WTC11 (cell line): ENCODE measurements at regions not wholly inside any gene's neighbourhood (a gene's known extent, or its start where the extent isn't known, plus 50 kb on each side); places are given as distances from the start of the nearest gene placed in this dataset.

ENCODE experiments used
- ATAC-seq: fragments of 200-7000 bp; cut with Tn5 transposase; 2 replicates; pipeline ENCODE4 v1.10.0; 2021; ENCODE audit warnings: mild to moderate bottlenecking, moderate library complexity
- CTCF ChIA-PET: fragments of 300-600 bp; sonication (Branson Sonifier 250); formaldehyde crosslinking; loops from one replicate; lab custom pipeline; 2021; ENCODE audit warnings: antibody characterized with exemption; lab: Charles Lee
- POLR2A ChIA-PET: fragments of 350-600 bp; sonication (Branson Sonifier 250); formaldehyde crosslinking; loops from one replicate; lab custom pipeline; 2021; ENCODE audit warnings: antibody characterized with exemption; lab: Charles Lee
- DNase-seq: peaks from one replicate; pipeline ENCODE4 v3.0.0; 2021; ENCODE audit warnings: low spot score
- H3K27ac Mint-ChIP-seq: 2 replicates; pipeline ENCODE4 v1.8.0; 2021; ENCODE audit warnings: mixed read lengths
- H3K27me3 Mint-ChIP-seq: 2 replicates; pipeline ENCODE4 v1.8.0; 2021; ENCODE audit warnings: low read depth, mild to moderate bottlenecking, moderate library complexity, mixed read lengths
- H3K36me3 Mint-ChIP-seq: 2 replicates; pipeline ENCODE4 v1.8.0; 2021; ENCODE audit warnings: mixed read lengths
- H3K4me1 Mint-ChIP-seq: 2 replicates; pipeline ENCODE4 v1.8.0; 2022; ENCODE audit warnings: mixed read lengths
- H3K4me3 Mint-ChIP-seq: 2 replicates; pipeline ENCODE4 v1.8.0; 2021; ENCODE audit warnings: mild to moderate bottlenecking, moderate library complexity, mixed read lengths
- H3K9me3 Mint-ChIP-seq: 2 replicates; pipeline ENCODE4 v1.8.0; 2021; ENCODE audit warnings: mixed read lengths
- CREM ChIP-seq: sonication (generic); formaldehyde crosslinking; IDR thresholded peaks from 2 replicates; pipeline ENCODE4 v1.8.1; 2022; ENCODE audit warnings: mild to moderate bottlenecking, missing genetic modification reagents, moderate library complexity
- ELF4 ChIP-seq: sonication (generic); formaldehyde crosslinking; IDR thresholded peaks from 2 replicates; pipeline ENCODE4 v1.8.1; 2022; ENCODE audit warnings: low read depth, mild to moderate bottlenecking, moderate library complexity, missing genetic modification reagents
- ESRRA ChIP-seq: sonication (generic); formaldehyde crosslinking; IDR thresholded peaks from 2 replicates; pipeline ENCODE4 v1.8.1; 2022; ENCODE audit warnings: mild to moderate bottlenecking, missing genetic modification reagents, borderline replicate concordance
- FOXJ3 ChIP-seq: sonication (generic); formaldehyde crosslinking; IDR thresholded peaks from 2 replicates; pipeline ENCODE4 v1.9.0; 2021; ENCODE audit warnings: missing genetic modification reagents, mild to moderate bottlenecking, borderline replicate concordance
- FOXP1 ChIP-seq: sonication (generic); formaldehyde crosslinking; IDR thresholded peaks from 2 replicates; pipeline ENCODE4 v1.8.0; 2022; ENCODE audit warnings: missing genetic modification reagents, mild to moderate bottlenecking, moderate library complexity, borderline replicate concordance
- GRHL2 ChIP-seq: fragments of 250-450 bp; sonication (Bioruptor Pico); IDR thresholded peaks from 2 replicates; pipeline ENCODE4 v1.8.0; 2022; ENCODE audit warnings: mild to moderate bottlenecking, moderate library complexity; ENCODE audit not compliant: insufficient replicate concordance, severe bottlenecking
- HMGA2 ChIP-seq: fragments of 250-450 bp; sonication (Bioruptor Pico); IDR thresholded peaks from 2 replicates; pipeline ENCODE4 v1.4.0; 2021; ENCODE audit warnings: mild to moderate bottlenecking, moderate library complexity
- JUN ChIP-seq: sonication (generic); formaldehyde crosslinking; IDR thresholded peaks from 2 replicates; pipeline ENCODE4 v1.8.0; 2023; ENCODE audit warnings: mild to moderate bottlenecking, missing genetic modification reagents
- MYBL2 ChIP-seq: sonication (generic); formaldehyde crosslinking; IDR thresholded peaks from 2 replicates; pipeline ENCODE4 v1.8.1; 2023; ENCODE audit warnings: mild to moderate bottlenecking, moderate library complexity, missing genetic modification reagents
- OVOL2 ChIP-seq: fragments of 250-450 bp; sonication (Bioruptor Pico); IDR thresholded peaks from 2 replicates; pipeline ENCODE4 v1.9.0; 2021; ENCODE audit warnings: mild to moderate bottlenecking, borderline replicate concordance
- PRRX2 ChIP-seq: fragments of 250-450 bp; sonication (Bioruptor Pico); IDR thresholded peaks from 2 replicates; pipeline ENCODE4 v1.8.0; 2021; ENCODE audit warnings: mild to moderate bottlenecking
- RORB ChIP-seq: fragments of 250-450 bp; sonication (Bioruptor Pico); IDR thresholded peaks from 2 replicates; pipeline ENCODE4 v1.9.0; 2021; ENCODE audit warnings: mild to moderate bottlenecking
- SMAD3 ChIP-seq: sonication (generic); formaldehyde crosslinking; IDR thresholded peaks from 2 replicates; pipeline ENCODE4 v1.8.0; 2022; ENCODE audit warnings: missing genetic modification reagents, mild to moderate bottlenecking, borderline replicate concordance
- SMAD4 ChIP-seq: sonication (generic); formaldehyde crosslinking; IDR thresholded peaks from 2 replicates; pipeline ENCODE4 v1.8.0; 2022; ENCODE audit warnings: mild to moderate bottlenecking, missing genetic modification reagents
- SP1 ChIP-seq: sonication (generic); formaldehyde crosslinking; conservative IDR thresholded peaks from 2 replicates; pipeline ENCODE4 v1.8.1; 2022; ENCODE audit warnings: missing genetic modification reagents
- TCF7 ChIP-seq: sonication (generic); formaldehyde crosslinking; IDR thresholded peaks from 2 replicates; pipeline ENCODE4 v1.8.0; 2022; ENCODE audit warnings: mild to moderate bottlenecking, low read depth, missing genetic modification reagents, moderate library complexity
- TEAD1 ChIP-seq: sonication (generic); formaldehyde crosslinking; IDR thresholded peaks from 2 replicates; pipeline ENCODE4 v1.8.0; 2022; ENCODE audit warnings: mild to moderate bottlenecking, missing genetic modification reagents
- TEAD4 ChIP-seq: sonication (generic); formaldehyde crosslinking; IDR thresholded peaks from 2 replicates; pipeline ENCODE4 v1.8.0; 2022; ENCODE audit warnings: mild to moderate bottlenecking, missing genetic modification reagents
- ZNF121 ChIP-seq: sonication (generic); formaldehyde crosslinking; IDR thresholded peaks from 2 replicates; pipeline ENCODE4 v1.8.0; 2023; ENCODE audit warnings: missing genetic modification reagents
- ZNF232 ChIP-seq: sonication (generic); formaldehyde crosslinking; IDR thresholded peaks from 2 replicates; pipeline ENCODE4 v1.8.0; 2022; ENCODE audit warnings: mild to moderate bottlenecking, missing genetic modification reagents
- TF ChIP-seq, protein P1 (sequence below): sonication (generic); formaldehyde crosslinking; IDR thresholded peaks from 2 replicates; pipeline ENCODE4 v1.8.1; 2022; ENCODE audit warnings: mild to moderate bottlenecking, missing genetic modification reagents, moderate library complexity, borderline replicate concordance
- TF ChIP-seq, protein P2 (sequence below): sonication (generic); formaldehyde crosslinking; IDR thresholded peaks from 2 replicates; pipeline ENCODE4 v1.8.1; 2023; ENCODE audit warnings: mild to moderate bottlenecking, missing genetic modification reagents
- TF ChIP-seq, protein P3 (sequence below): sonication (generic); formaldehyde crosslinking; IDR thresholded peaks from 2 replicates; pipeline ENCODE4 v1.8.0; 2022; ENCODE audit warnings: missing genetic modification reagents
- TF ChIP-seq, protein P4 (sequence below): sonication (generic); formaldehyde crosslinking; conservative IDR thresholded peaks from 2 replicates; pipeline ENCODE4 v1.8.1; 2022; ENCODE audit warnings: mild to moderate bottlenecking, missing genetic modification reagents
- TF ChIP-seq, protein P5 (sequence below): sonication (generic); formaldehyde crosslinking; IDR thresholded peaks from 2 replicates; pipeline ENCODE4 v1.8.0; 2022; ENCODE audit warnings: mild to moderate bottlenecking, missing genetic modification reagents

DNA sequence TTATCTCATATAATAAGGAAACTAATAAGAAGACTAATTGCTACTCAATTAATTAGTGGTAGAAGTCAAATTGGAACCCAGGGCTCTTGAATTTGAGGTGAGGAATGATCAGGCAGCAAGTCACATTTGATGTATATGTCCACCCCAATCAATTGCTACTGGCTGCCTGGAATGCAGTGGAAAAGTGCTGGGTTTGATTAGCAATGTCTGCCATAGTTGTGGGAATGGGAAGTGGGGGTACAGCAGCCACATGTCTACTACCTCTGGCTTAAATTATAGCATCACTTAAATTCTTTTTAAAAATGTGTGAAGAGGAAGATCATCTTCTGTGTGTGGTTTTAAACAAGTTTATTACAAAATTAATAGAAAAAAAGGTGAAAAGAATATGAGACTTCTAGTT, 50.8 kb upstream of the NAV2 start:
- H3K36me3 Mint-ChIP-seq: no peaks in the 10 kb centered on the region
- ATAC-seq: no peak
- H3K9me3 Mint-ChIP-seq: peaks cover 6% of the 10 kb centered on the region
- POLR2A ChIA-PET: no interaction called here
- CTCF ChIA-PET: no interaction called here
- TF ChIP-seq CREM: no peak
- no peak for TF ChIP-seq ELF4 (CRISPR knock-in tag)
- no peak for TF ChIP-seq RORB (CRISPR knock-in tag)
- no peak overlapping the region for H3K27ac Mint-ChIP-seq
- H3K4me3 Mint-ChIP-seq: no peak overlapping the region
- DNase-seq: no peak
- no peaks in the 10 kb centered on the region; the same call in 1 of the 2 replicates for H3K27me3 Mint-ChIP-seq
- H3K4me1 Mint-ChIP-seq: peaks cover 7% of the 10 kb centered on the region

DNA sequence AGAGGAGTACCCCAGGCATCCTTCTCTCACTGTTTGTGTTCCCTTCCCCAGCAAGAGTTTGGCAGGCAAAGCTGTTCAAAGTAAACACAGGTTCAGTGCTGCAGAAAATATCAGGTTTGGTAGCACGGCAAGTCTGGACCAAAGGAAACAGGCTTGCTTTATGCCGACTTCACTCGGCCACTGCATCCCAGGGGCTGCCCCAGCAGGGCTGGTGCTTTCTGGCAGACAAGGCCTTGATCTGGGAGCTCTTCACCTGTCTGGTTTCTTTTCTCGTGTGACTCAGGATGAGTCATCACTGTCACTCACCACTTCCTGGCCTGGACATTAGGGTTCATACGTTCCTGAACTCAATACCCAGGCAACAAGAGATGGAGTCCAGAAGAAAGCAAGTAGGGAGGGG, 52.6 kb upstream of the NAV2 start:
- ChIA-PET POLR2A (no interaction called here), CTCF (interaction anchor here (0.8 to 1.0 kb wide), 2 partner anchors 14 to 80 kb away, joined by 3 read pairs; no protein-coding TSS in a partner anchor)
- peaks cover 5% of the 10 kb centered on the region for H3K4me1 Mint-ChIP-seq
- no peak for TF ChIP-seq GRHL2 (CRISPR knock-in tag)
- no peak for TF ChIP-seq MYBL2 (CRISPR knock-in tag)
- TF ChIP-seq, protein P1, sequence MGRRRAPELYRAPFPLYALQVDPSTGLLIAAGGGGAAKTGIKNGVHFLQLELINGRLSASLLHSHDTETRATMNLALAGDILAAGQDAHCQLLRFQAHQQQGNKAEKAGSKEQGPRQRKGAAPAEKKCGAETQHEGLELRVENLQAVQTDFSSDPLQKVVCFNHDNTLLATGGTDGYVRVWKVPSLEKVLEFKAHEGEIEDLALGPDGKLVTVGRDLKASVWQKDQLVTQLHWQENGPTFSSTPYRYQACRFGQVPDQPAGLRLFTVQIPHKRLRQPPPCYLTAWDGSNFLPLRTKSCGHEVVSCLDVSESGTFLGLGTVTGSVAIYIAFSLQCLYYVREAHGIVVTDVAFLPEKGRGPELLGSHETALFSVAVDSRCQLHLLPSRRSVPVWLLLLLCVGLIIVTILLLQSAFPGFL (CRISPR knock-in tag): no peak
- TF ChIP-seq, protein P2, sequence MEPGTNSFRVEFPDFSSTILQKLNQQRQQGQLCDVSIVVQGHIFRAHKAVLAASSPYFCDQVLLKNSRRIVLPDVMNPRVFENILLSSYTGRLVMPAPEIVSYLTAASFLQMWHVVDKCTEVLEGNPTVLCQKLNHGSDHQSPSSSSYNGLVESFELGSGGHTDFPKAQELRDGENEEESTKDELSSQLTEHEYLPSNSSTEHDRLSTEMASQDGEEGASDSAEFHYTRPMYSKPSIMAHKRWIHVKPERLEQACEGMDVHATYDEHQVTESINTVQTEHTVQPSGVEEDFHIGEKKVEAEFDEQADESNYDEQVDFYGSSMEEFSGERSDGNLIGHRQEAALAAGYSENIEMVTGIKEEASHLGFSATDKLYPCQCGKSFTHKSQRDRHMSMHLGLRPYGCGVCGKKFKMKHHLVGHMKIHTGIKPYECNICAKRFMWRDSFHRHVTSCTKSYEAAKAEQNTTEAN (CRISPR knock-in tag): no peak
- TF ChIP-seq, protein P3, sequence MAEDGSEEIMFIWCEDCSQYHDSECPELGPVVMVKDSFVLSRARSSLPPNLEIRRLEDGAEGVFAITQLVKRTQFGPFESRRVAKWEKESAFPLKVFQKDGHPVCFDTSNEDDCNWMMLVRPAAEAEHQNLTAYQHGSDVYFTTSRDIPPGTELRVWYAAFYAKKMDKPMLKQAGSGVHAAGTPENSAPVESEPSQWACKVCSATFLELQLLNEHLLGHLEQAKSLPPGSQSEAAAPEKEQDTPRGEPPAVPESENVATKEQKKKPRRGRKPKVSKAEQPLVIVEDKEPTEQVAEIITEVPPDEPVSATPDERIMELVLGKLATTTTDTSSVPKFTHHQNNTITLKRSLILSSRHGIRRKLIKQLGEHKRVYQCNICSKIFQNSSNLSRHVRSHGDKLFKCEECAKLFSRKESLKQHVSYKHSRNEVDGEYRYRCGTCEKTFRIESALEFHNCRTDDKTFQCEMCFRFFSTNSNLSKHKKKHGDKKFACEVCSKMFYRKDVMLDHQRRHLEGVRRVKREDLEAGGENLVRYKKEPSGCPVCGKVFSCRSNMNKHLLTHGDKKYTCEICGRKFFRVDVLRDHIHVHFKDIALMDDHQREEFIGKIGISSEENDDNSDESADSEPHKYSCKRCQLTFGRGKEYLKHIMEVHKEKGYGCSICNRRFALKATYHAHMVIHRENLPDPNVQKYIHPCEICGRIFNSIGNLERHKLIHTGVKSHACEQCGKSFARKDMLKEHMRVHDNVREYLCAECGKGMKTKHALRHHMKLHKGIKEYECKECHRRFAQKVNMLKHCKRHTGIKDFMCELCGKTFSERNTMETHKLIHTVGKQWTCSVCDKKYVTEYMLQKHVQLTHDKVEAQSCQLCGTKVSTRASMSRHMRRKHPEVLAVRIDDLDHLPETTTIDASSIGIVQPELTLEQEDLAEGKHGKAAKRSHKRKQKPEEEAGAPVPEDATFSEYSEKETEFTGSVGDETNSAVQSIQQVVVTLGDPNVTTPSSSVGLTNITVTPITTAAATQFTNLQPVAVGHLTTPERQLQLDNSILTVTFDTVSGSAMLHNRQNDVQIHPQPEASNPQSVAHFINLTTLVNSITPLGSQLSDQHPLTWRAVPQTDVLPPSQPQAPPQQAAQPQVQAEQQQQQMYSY (CRISPR knock-in tag): no peak
- no peak for TF ChIP-seq ZNF121 (CRISPR knock-in tag)
- TF ChIP-seq TEAD4 (CRISPR knock-in tag): no peak
- TF ChIP-seq HMGA2 (CRISPR knock-in tag): no peak
- no peak for TF ChIP-seq FOXP1 (CRISPR knock-in tag)
- no peak for TF ChIP-seq SP1
- no peak for TF ChIP-seq SMAD4 (CRISPR knock-in tag)
- TF ChIP-seq PRRX2 (CRISPR knock-in tag): no peak
- no peak for TF ChIP-seq ZNF232 (CRISPR knock-in tag)
- TF ChIP-seq, protein P4, sequence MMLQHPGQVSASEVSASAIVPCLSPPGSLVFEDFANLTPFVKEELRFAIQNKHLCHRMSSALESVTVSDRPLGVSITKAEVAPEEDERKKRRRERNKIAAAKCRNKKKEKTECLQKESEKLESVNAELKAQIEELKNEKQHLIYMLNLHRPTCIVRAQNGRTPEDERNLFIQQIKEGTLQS: no peak
- TF ChIP-seq, all 79 proteins: peak for 0
- Mint-ChIP-seq H3K36me3 (no peaks in the 10 kb centered on the region), H3K27ac (no peak overlapping the region), H3K27me3 (no peaks in the 10 kb centered on the region; the same call in 1 of the 2 replicates), H3K4me3 (no peak overlapping the region), H3K9me3 (peaks cover 6% of the 10 kb centered on the region)
- no peak for DNase-seq
- no peak for ATAC-seq

DNA sequence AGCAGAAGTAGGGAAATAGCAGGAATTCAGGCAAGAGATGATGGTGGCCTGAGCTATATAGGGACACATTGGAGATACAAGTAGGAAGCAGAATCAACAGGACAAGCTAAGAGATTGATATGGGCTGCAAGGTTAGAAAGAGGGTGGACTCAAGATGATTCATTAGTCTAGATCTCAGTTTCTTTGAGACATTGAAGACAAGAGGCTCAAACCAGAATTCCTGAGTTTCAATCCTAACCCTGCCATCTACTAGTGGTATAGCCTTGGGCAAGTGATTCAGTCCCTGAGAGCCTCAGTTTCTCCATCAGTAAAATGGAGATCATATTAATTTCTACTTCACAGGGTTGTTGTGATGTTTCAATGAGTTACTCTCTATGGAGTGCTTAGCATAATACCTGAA, 53.1 kb upstream of the NAV2 start:
- Mint-ChIP-seq H3K4me3 (no peak overlapping the region), H3K36me3 (no peaks in the 10 kb centered on the region), H3K27me3 (no peaks in the 10 kb centered on the region; the same call in 1 of the 2 replicates), H3K27ac (no peak overlapping the region), H3K4me1 (no peaks in the 10 kb centered on the region), H3K9me3 (peaks cover 9% of the 10 kb centered on the region)
- ATAC-seq (no peak), DNase-seq (no peak)
- CTCF ChIA-PET: interaction anchor here (1.0 kb wide), 1 partner anchor 14 kb away, joined by 3 read pairs; no protein-coding TSS in a partner anchor
- POLR2A ChIA-PET: no interaction called here
- no peak for TF ChIP-seq TCF7 (CRISPR knock-in tag)
- no peak for TF ChIP-seq ZNF232 (CRISPR knock-in tag)
- TF ChIP-seq, protein P5, sequence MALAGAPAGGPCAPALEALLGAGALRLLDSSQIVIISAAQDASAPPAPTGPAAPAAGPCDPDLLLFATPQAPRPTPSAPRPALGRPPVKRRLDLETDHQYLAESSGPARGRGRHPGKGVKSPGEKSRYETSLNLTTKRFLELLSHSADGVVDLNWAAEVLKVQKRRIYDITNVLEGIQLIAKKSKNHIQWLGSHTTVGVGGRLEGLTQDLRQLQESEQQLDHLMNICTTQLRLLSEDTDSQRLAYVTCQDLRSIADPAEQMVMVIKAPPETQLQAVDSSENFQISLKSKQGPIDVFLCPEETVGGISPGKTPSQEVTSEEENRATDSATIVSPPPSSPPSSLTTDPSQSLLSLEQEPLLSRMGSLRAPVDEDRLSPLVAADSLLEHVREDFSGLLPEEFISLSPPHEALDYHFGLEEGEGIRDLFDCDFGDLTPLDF (CRISPR knock-in tag): no peak
- no peak for TF ChIP-seq MYBL2 (CRISPR knock-in tag)
- no peak for TF ChIP-seq OVOL2 (CRISPR knock-in tag)
- TF ChIP-seq FOXJ3 (CRISPR knock-in tag): no peak
- TF ChIP-seq TEAD1 (CRISPR knock-in tag): no peak
- TF ChIP-seq, protein P1 (CRISPR knock-in tag): no peak
- TF ChIP-seq ESRRA (CRISPR knock-in tag): no peak
- TF ChIP-seq SMAD3 (CRISPR knock-in tag): no peak
- no peak for TF ChIP-seq JUN (CRISPR knock-in tag)
- no peak for TF ChIP-seq TEAD4 (CRISPR knock-in tag)
